ENCODE measurements at regions not wholly inside any gene's neighbourhood (a gene's known extent, or its start where the extent isn't known, plus 50 kb on each side); places are given as distances from the start of the nearest gene placed in this dataset.

DNA sequence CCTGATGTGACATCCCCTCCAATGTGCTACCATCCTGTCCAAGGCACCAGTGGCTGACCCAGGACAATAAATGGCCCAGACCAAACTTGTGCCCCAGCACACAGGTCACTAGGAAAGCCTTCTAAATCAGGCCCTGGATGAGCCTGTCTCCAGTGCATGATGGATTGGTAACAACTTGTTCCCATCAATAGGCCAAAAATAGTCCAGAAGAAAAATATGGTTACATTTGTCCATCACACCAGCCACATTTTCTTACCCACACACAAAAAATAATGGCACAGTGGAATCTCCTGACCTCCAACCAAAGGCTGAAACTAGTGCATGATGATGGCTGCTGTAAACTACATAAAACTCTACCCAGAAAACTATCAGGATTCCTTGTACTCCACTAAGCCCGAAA lies 228.4 kb downstream of the SPTSSA start:
- intact Hi-C loops (cut with micrococcal nuclease) (no loop called here), in situ Hi-C loops (cut with MboI) (no loop called here)
- no peaks in the 10 kb centered on the region for H3K9me3 ChIP-seq (replicated peaks; ENCODE audit: control insufficient read depth, insufficient read depth, low read depth, low read length)
- DNase-seq (ENCODE audit: extremely low read depth in 1 of 4, low spot score in 3 of 4) (no peak), ATAC-seq (no peak), FAIRE-seq (no peak)
- no peaks in the 10 kb centered on the region for H3K9me1 ChIP-seq (ENCODE audit: control insufficient read depth, insufficient read depth, low read length)
- TF ChIP-seq U2AF1 (optimal IDR thresholded peaks at IDR 0.05; ENCODE audit: low read depth, low read length) = no peak
- no peak for TF ChIP-seq BCOR (IDR thresholded peaks at IDR 0.05)
- no peak for TF ChIP-seq SETDB1 (IDR thresholded peaks at IDR 0.05; ENCODE audit: low read length)
- no peak for TF ChIP-seq RNF2 (IDR thresholded peaks at IDR 0.05)
- TF ChIP-seq, protein P1, sequence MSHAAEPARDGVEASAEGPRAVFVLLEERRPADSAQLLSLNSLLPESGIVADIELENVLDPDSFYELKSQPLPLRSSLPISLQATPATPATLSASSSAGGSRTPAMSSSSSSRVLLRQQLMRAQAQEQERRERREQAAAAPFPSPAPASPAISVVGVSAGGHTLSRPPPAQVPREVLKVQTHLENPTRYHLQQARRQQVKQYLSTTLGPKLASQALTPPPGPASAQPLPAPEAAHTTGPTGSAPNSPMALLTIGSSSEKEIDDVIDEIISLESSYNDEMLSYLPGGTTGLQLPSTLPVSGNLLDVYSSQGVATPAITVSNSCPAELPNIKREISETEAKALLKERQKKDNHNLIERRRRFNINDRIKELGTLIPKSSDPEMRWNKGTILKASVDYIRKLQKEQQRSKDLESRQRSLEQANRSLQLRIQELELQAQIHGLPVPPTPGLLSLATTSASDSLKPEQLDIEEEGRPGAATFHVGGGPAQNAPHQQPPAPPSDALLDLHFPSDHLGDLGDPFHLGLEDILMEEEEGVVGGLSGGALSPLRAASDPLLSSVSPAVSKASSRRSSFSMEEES (CRISPR knock-in tag; IDR thresholded peaks at IDR 0.05) = no peak
- H3K9ac ChIP-seq (ENCODE audit: insufficient read depth in 1 of 2, low read depth in 2 of 2, low read length in 2 of 2) = no peak overlapping the region
- H3K79me2 ChIP-seq (ENCODE audit: control insufficient read depth, insufficient read depth, low read length) = no peaks in the 10 kb centered on the region
- no peak overlapping the region for H3K4me3 ChIP-seq
- ChIA-PET POLR2A (no interaction called here), CTCF (ENCODE audit: low intra/inter-chr PET ratio) (no interaction called here)
- no peaks in the 10 kb centered on the region; a peak in 1 of 5 replicates for H3K4me1 ChIP-seq (replicated peaks in 1 of 2; ENCODE audit: control insufficient read depth in 2 of 2, insufficient read depth in 2 of 2, low read length in 2 of 2)
- no peak overlapping the region for H3K27ac ChIP-seq (ENCODE audit: extremely low read depth, low read depth, low read length)
- H3K36me3 ChIP-seq (ENCODE audit: control insufficient read depth, insufficient read depth, low read length) = no peaks in the 10 kb centered on the region
- H3K27me3 ChIP-seq (ENCODE audit: control insufficient read depth in 2 of 2, insufficient read depth in 2 of 2, low read length in 2 of 2) = no peaks in the 10 kb centered on the region
- H2AFZ ChIP-seq (ENCODE audit: low read depth, low read length) = no peak overlapping the region
- 0% methylated on average over 1 of the region's 1 CpG for WGBS (ENCODE audit: insufficient coverage, low coverage, missing lambda C conversion rate)
- no peaks in the 10 kb centered on the region for H4K20me1 ChIP-seq (replicated peaks; ENCODE audit: control insufficient read depth, insufficient read depth, low read length)
- BruUV-seq (replicated peaks) = no TSS peak
- no peak overlapping the region for H3K4me2 ChIP-seq (ENCODE audit: insufficient read depth, low read length)

DNA sequence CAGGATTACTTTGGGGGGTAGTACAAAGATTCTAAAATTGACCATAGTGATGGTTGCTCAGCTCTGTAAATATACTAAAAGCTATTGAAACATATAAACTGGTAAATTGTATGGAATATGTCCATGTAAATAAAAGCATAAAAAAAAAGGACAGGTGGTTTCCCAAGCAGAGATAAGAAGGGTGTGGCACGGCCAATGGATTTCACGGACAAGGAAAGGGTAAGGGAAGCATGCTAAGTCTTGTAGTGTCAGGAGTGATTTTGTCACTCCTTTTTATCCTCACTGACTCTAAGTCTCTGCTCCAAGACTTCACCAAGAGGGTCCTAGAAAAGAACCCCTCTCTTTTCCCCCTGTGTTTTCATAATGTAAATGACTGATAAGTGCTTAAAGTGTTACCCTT lies 229.2 kb downstream of the SPTSSA start:
- in situ Hi-C loops (cut with MboI) (no loop called here), intact Hi-C loops (cut with micrococcal nuclease) (no loop called here)
- H3K27ac ChIP-seq (ENCODE audit: extremely low read depth, low read depth, low read length) = no peak overlapping the region
- H3K27me3 ChIP-seq (ENCODE audit: control insufficient read depth in 2 of 2, insufficient read depth in 2 of 2, low read length in 2 of 2) = no peaks in the 10 kb centered on the region
- H3K9ac ChIP-seq (ENCODE audit: insufficient read depth in 1 of 2, low read depth in 2 of 2, low read length in 2 of 2) = no peak overlapping the region
- ChIA-PET CTCF (ENCODE audit: low intra/inter-chr PET ratio) (no interaction called here), POLR2A (no interaction called here)
- no TSS peak for BruUV-seq (replicated peaks)
- FAIRE-seq (no peak), DNase-seq (ENCODE audit: extremely low read depth in 1 of 4, low spot score in 3 of 4) (no peak), ATAC-seq (no peak)
- no peak for TF ChIP-seq SMARCE1 (IDR thresholded peaks at IDR 0.05)
- TF ChIP-seq KDM4B (IDR thresholded peaks at IDR 0.05; ENCODE audit: borderline replicate concordance in 2 of 2, low read depth in 1 of 2) = no peak
- no peak for TF ChIP-seq ARID2 (IDR thresholded peaks at IDR 0.05)
- no peak for TF ChIP-seq ZFP1 (CRISPR knock-in tag; IDR thresholded peaks at IDR 0.05)
- TF ChIP-seq, protein P2, sequence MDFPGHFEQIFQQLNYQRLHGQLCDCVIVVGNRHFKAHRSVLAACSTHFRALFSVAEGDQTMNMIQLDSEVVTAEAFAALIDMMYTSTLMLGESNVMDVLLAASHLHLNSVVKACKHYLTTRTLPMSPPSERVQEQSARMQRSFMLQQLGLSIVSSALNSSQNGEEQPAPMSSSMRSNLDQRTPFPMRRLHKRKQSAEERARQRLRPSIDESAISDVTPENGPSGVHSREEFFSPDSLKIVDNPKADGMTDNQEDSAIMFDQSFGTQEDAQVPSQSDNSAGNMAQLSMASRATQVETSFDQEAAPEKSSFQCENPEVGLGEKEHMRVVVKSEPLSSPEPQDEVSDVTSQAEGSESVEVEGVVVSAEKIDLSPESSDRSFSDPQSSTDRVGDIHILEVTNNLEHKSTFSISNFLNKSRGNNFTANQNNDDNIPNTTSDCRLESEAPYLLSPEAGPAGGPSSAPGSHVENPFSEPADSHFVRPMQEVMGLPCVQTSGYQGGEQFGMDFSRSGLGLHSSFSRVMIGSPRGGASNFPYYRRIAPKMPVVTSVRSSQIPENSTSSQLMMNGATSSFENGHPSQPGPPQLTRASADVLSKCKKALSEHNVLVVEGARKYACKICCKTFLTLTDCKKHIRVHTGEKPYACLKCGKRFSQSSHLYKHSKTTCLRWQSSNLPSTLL (IDR thresholded peaks at IDR 0.05) = no peak
- no peak for TF ChIP-seq TCFL5 (CRISPR knock-in tag; conservative IDR thresholded peaks at IDR 0.05)
- TF ChIP-seq HIVEP1 (CRISPR knock-in tag; IDR thresholded peaks at IDR 0.05) = no peak
- no peak for TF ChIP-seq CC2D1A (IDR thresholded peaks at IDR 0.05)
- TF ChIP-seq FOS (IDR thresholded peaks at IDR 0.05; ENCODE audit: extremely low read depth, insufficient read length) = no peak
- no peak for TF ChIP-seq NFYB (IDR thresholded peaks at IDR 0.05; ENCODE audit: extremely low read depth, insufficient read length)
- H3K4me1 ChIP-seq (replicated peaks in 1 of 2; ENCODE audit: control insufficient read depth in 2 of 2, insufficient read depth in 2 of 2, low read length in 2 of 2) = no peaks in the 10 kb centered on the region; a peak in 1 of 5 replicates
- H4K20me1 ChIP-seq (replicated peaks; ENCODE audit: control insufficient read depth, insufficient read depth, low read length) = no peaks in the 10 kb centered on the region
- H3K4me3 ChIP-seq = no peak overlapping the region
- H2AFZ ChIP-seq (ENCODE audit: low read depth, low read length) = no peak overlapping the region
- no peaks in the 10 kb centered on the region for H3K79me2 ChIP-seq (ENCODE audit: control insufficient read depth, insufficient read depth, low read length)
- no peaks in the 10 kb centered on the region for H3K9me3 ChIP-seq (replicated peaks; ENCODE audit: control insufficient read depth, insufficient read depth, low read depth, low read length)
- no peaks in the 10 kb centered on the region for H3K36me3 ChIP-seq (ENCODE audit: control insufficient read depth, insufficient read depth, low read length)
- no peak overlapping the region for H3K4me2 ChIP-seq (ENCODE audit: insufficient read depth, low read length)
- 0% methylated on average over 2 of the region's 2 CpGs for WGBS (ENCODE audit: insufficient coverage, low coverage, missing lambda C conversion rate)
- H3K9me1 ChIP-seq (ENCODE audit: control insufficient read depth, insufficient read depth, low read length) = no peaks in the 10 kb centered on the region

Measured in K562 (cell line).